ENCODE measurements at regions not wholly inside any gene's neighbourhood (a gene's known extent, or its start where the extent isn't known, plus 50 kb on each side); places are given as distances from the start of the nearest gene placed in this dataset.

DNA sequence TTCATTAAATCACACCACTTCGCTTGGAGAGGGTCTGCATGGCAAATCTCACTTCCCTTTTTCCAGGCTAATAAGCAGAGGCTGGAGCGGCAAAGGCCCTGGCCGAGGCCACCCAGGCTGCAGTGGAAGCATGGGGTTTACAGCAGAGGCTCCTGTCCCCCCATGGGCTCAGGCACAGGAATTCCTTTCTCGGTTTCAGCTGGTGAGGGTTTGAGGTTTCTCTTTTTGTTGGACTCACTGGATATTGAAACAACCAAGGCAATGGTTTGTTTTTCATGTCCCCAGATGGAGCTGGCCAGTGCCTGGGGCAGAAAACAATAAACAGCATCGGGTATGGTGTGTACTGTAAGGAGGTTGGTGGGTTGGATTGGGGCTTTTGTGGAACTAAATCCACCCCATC, 175.6 kb upstream of the RASGRP1 start:
- Histone ChIP-seq H3K36me3 (ENCODE audit: low read length) (no peaks in the 10 kb centered on the region), H3K9me3 (ENCODE audit: insufficient read depth, low read length) (no peaks in the 10 kb centered on the region), H2AFZ (ENCODE audit: low read depth, low read length, severe bottlenecking) (no peak overlapping the region), H3K4me2 (ENCODE audit: low read depth, low read length, poor library complexity, severe bottlenecking) (no peak overlapping the region), H3K9ac (ENCODE audit: low read length) (no peak overlapping the region), H3K9me2 (replicated peaks; ENCODE audit: insufficient read depth, low read length) (no peaks in the 10 kb centered on the region), H3K79me2 (ENCODE audit: insufficient read depth, low read length) (no peaks in the 10 kb centered on the region), H3K27me3 (ENCODE audit: low read length) (0 out of 2 replicates have a peak, but pooled peaks cover 2% of the 10 kb centered on the region), H3K4me3 (ENCODE audit: insufficient read depth, low read length, poor library complexity, severe bottlenecking) (no peak overlapping the region), H4K20me1 (ENCODE audit: low read depth, low read length) (no peaks in the 10 kb centered on the region), H3K27ac (ENCODE audit: low read depth, low read length) (no peak overlapping the region), H3F3A (ENCODE audit: insufficient read depth) (no peaks in the 10 kb centered on the region)
- TF ChIP-seq EZH2phosphoT487 (conservative IDR thresholded peaks at IDR 0.05; ENCODE audit: low read length): no peak
- TF ChIP-seq, protein P1, sequence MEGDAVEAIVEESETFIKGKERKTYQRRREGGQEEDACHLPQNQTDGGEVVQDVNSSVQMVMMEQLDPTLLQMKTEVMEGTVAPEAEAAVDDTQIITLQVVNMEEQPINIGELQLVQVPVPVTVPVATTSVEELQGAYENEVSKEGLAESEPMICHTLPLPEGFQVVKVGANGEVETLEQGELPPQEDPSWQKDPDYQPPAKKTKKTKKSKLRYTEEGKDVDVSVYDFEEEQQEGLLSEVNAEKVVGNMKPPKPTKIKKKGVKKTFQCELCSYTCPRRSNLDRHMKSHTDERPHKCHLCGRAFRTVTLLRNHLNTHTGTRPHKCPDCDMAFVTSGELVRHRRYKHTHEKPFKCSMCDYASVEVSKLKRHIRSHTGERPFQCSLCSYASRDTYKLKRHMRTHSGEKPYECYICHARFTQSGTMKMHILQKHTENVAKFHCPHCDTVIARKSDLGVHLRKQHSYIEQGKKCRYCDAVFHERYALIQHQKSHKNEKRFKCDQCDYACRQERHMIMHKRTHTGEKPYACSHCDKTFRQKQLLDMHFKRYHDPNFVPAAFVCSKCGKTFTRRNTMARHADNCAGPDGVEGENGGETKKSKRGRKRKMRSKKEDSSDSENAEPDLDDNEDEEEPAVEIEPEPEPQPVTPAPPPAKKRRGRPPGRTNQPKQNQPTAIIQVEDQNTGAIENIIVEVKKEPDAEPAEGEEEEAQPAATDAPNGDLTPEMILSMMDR (IDR thresholded peaks at IDR 0.05; ENCODE audit: insufficient read depth, low read length, poor library complexity, severe bottlenecking): no peak

DNA sequence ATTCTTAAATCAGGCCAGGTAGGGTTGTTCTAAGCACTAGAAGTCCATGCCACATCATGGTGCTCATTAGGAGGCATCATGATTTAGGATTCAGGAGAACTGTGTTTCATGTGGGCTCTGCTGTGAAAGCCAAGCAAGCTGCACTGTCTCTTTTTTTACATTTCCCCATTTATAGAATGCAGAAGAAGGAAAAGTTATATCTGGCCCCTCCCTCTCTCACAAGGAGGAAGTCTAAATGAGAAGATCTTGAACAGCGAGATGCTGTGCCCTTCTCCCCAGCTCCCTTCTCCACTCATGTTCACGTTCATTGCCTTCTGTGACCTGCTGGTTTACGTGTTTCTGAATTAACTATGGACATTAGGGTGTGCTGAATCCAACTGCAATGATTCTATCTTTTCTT, 178.5 kb upstream of the RASGRP1 start:
- H3K27ac ChIP-seq (ENCODE audit: low read depth, low read length): no peak overlapping the region
- no peaks in the 10 kb centered on the region for H3K9me2 ChIP-seq (replicated peaks; ENCODE audit: insufficient read depth, low read length)
- H3K36me3 ChIP-seq (ENCODE audit: low read length): no peaks in the 10 kb centered on the region
- no peaks in the 10 kb centered on the region for H4K20me1 ChIP-seq (ENCODE audit: low read depth, low read length)
- no peak overlapping the region for H3K9ac ChIP-seq (ENCODE audit: low read length)
- 0 out of 2 replicates have a peak, but pooled peaks cover 2% of the 10 kb centered on the region for H3K27me3 ChIP-seq (ENCODE audit: low read length)
- H3K4me3 ChIP-seq (ENCODE audit: insufficient read depth, low read length, poor library complexity, severe bottlenecking): no peak overlapping the region
- no peaks in the 10 kb centered on the region for H3K79me2 ChIP-seq (ENCODE audit: insufficient read depth, low read length)
- no peak overlapping the region for H2AFZ ChIP-seq (ENCODE audit: low read depth, low read length, severe bottlenecking)
- H3F3A ChIP-seq (ENCODE audit: insufficient read depth): no peaks in the 10 kb centered on the region
- TF ChIP-seq, protein P1 (IDR thresholded peaks at IDR 0.05; ENCODE audit: insufficient read depth, low read length, poor library complexity, severe bottlenecking): no peak
- no peak overlapping the region for H3K4me2 ChIP-seq (ENCODE audit: low read depth, low read length, poor library complexity, severe bottlenecking)
- H3K9me3 ChIP-seq (ENCODE audit: insufficient read depth, low read length): no peaks in the 10 kb centered on the region

DNA sequence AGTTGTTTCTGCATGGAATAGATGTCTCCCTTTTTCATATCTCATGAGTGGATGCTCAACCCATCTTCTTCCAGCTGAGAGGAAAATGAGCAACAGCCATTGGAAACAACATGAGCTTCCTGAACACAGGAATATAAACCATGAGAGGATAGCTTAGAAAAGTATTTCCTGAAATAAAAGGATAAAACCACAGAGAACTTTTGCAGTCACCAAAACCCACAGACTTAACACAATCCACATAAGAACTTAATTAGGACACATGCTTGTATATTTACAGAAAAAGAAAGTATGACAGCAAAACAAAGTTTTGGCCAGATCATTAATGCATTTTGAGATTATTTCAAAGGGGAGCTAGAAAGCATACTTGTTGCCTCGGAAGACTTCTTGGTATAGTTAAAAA, 180.5 kb upstream of the RASGRP1 start:
- Histone ChIP-seq H2AFZ (ENCODE audit: low read depth, low read length, severe bottlenecking) (no peak overlapping the region), H3K79me2 (ENCODE audit: insufficient read depth, low read length) (no peaks in the 10 kb centered on the region), H3K27me3 (ENCODE audit: low read length) (0 out of 2 replicates have a peak, but pooled peaks cover 2% of the 10 kb centered on the region), H4K20me1 (ENCODE audit: low read depth, low read length) (no peaks in the 10 kb centered on the region), H3F3A (ENCODE audit: insufficient read depth) (no peaks in the 10 kb centered on the region), H3K9me2 (replicated peaks; ENCODE audit: insufficient read depth, low read length) (no peaks in the 10 kb centered on the region), H3K4me3 (ENCODE audit: insufficient read depth, low read length, poor library complexity, severe bottlenecking) (no peak overlapping the region), H3K4me2 (ENCODE audit: low read depth, low read length, poor library complexity, severe bottlenecking) (no peak overlapping the region), H3K9me3 (ENCODE audit: insufficient read depth, low read length) (no peaks in the 10 kb centered on the region), H3K36me3 (ENCODE audit: low read length) (no peaks in the 10 kb centered on the region), H3K9ac (ENCODE audit: low read length) (no peak overlapping the region), H3K27ac (ENCODE audit: low read depth, low read length) (no peak overlapping the region)
- TF ChIP-seq EZH2phosphoT487 (conservative IDR thresholded peaks at IDR 0.05; ENCODE audit: low read length): no peak
- TF ChIP-seq, protein P1 (IDR thresholded peaks at IDR 0.05; ENCODE audit: insufficient read depth, low read length, poor library complexity, severe bottlenecking): no peak

All from SU-DHL-6 (cell line).